GM10266 (cell line): ENCODE measurements at regions not wholly inside any gene's neighbourhood (a gene's known extent, or its start where the extent isn't known, plus 50 kb on each side); places are given as distances from the start of the nearest gene placed in this dataset.

Source experiments
- DNase-seq: peaks from one replicate; pipeline ENCODE4 v3.0.0; 2012; ENCODE audit errors: extremely low spot score
- CTCF ChIP-seq: IDR thresholded peaks from 2 replicates; pipeline ENCODE4 v1.5.1; 2012; ENCODE audit warnings: mild to moderate bottlenecking, low read depth; ENCODE audit not compliant: control insufficient read depth, insufficient read depth; ENCODE audit errors: missing control alignments

DNA sequence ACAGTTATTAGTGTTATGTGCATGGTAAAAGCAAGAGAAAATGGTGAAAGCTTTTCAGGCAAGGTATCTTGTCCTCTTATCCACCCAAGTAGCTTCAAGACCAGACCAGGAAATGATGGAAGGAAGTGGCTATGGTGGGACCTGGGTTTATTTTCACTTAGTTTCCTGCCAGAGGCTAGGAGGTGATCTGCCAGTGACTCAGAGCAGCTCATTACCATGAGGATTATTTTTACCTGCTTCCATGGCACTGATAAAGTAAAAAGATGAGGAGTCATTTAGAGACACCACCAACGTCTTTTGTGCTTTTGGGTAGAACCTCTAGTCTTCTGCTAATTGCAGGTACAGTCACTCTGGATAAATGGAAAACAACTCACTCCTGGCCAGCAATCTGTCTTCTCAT lies 339.9 kb upstream of the KIRREL3 start:
- no peak for DNase-seq
- TF ChIP-seq CTCF, result no peak

DNA sequence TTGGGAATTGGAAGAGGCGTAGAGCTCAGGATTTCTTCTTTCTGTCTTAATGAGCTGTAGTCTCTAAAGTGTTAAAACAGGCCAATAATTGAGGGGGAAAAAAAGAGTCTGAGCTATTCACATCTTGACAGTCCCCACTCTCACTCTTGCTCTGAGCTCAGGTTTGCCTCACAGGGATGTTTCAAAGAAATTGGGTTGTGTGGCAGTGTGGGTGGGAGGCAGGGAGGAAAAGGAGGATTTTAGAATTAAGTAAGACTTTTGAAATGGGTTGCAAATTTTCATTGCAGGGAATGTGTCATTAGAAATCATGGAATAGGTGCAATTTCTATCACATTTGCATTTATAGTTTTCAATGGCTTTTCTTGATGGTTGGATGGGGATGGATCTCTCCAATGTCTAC lies 338.8 kb upstream of the KIRREL3 start:
- no peak for TF ChIP-seq CTCF
- DNase-seq, result no peak

DNA sequence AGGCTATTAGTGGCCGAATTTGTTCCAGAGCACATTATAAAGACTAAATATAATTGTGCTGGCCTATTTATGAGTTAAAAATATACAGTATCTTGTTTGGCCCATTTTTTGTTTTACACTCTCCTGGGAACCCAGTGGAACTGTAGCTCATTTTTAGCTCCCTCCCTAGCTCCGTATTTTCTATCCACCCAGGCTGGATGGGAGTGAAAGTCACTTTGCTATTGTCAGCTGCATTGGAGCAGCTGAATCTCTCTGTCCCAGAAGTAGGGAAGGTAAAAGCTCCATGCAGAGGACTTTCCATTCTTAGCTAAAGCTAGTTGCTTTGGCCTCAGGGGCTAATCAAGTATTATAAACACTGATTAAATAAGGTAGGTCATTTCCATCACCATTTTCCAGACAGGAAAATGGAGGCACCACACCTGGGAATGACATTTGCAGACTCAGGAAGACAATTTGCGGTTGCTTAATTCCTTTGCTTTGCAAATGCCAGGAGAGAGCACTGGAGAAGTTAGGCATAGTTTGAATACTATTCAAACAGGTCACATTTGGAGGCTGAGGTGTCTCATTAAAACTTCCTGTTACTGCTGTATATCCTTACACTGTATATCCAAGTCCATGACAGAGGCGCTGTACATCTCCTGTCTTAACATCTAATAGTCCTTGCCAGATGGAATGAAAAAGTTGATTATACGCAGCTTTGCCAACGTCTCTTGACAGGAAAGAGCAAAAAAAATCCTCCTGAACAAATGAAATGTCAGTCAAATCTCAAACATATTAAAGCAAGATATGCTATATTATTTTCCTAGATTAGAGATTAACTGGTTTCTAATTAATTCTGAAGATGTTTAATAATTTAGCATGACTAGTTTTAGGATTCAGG lies 338.1 kb upstream of the KIRREL3 start:
- no peak for DNase-seq
- no peak for TF ChIP-seq CTCF

- TF ChIP-seq CTCF, result no peak
- no peak for DNase-seq
These were observed 333.9 kb upstream of the KIRREL3 start for GRCh38 chr11:127334466-127334865.

DNA sequence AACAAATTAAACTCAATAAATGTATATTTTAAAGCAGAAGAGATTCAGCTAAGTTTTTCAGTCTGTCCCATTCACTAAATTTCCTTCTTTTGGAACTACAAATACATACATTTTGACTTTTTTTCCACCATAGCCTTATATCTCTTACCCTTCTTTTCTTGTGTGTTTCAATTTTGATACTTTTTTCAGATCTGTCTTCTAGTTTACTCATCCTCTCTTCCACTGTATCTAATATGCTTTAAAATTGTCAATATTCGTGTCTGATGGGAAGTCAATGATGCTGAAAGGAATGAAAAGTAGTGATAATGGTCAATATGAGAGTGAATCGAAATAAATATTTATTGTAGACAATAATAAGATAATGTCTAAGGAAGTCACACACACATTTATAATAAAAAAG lies 332.3 kb upstream of the KIRREL3 start:
- TF ChIP-seq CTCF, result no peak
- no peak for DNase-seq

DNA sequence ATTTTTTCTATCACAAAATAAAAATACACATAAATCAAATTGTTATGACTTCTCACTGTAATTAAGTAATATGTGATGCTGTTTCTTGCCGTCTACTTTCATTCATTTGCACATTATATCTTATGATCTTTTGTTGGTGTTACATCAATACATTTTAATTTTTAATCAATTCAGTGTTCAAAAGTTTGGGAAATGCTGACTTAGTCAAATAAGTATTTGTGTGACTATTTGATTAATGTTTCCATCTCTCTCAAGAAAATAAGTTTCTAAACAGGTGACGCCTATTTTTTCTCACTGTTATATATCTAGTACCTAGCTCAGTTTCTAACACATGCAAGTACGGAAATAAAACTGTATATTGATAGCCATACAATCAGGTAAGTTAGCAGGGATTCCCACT lies 329.5 kb upstream of the KIRREL3 start:
- DNase-seq, result no peak
- no peak for TF ChIP-seq CTCF

GRCh38 chr11:127308291-127308690 lies 307.7 kb upstream of the KIRREL3 start:
- TF ChIP-seq CTCF, result no peak
- no peak for DNase-seq
